CD4-positive, alpha-beta T cell (primary cell): ENCODE measurements at regions not wholly inside any gene's neighbourhood (a gene's known extent, or its start where the extent isn't known, plus 50 kb on each side); places are given as distances from the start of the nearest gene placed in this dataset.

Experiments used
- ATAC-seq: fragments of 200-7000 bp; cut with Tn5 transposase; one replicate; pipeline ENCODE4 v1.10.0; 2022; ENCODE audit warnings: mild to moderate bottlenecking; ENCODE audit not compliant: poor library complexity
- CTCF ChIA-PET: fragments of 350-600 bp; sonication (Branson Sonifier 250); formaldehyde crosslinking; loops from one replicate; lab custom pipeline; 2021; ENCODE audit warnings: antibody characterized with exemption, inconsistent platforms; lab: Charles Lee
- POLR2A ChIA-PET: fragments of 350-600 bp; sonication (Branson Sonifier 250); formaldehyde crosslinking; loops from one replicate; lab custom pipeline; 2021; ENCODE audit warnings: antibody characterized with exemption, inconsistent platforms; lab: Charles Lee
- DNase-seq, 14 experiments: peaks; one replicate each; pipeline ENCODE4 v3.0.0-alpha.2; 2013 to 2020; ENCODE audit warnings: mixed read lengths in 2 of 14
- H3K27ac ChIP-seq, 2 donors: one replicate each; pipeline versions ENCODE4 v1.5.1 to v1.7.0; 2013; ENCODE audit warnings: low read length in 2 of 2, low read depth in 1 of 2, mild to moderate bottlenecking in 1 of 2
- H3K27me3 ChIP-seq, 2 experiments: 1 replicate in 1 of 2; 2 replicates in 1 of 2; pipeline versions ENCODE4 v1.6.1 to v1.7.0; 2013; ENCODE audit warnings: low read length in 2 of 2, control low read depth in 1 of 2, mild to moderate bottlenecking in 1 of 2, moderate library complexity in 1 of 2; ENCODE audit not compliant: insufficient read depth in 2 of 2, control insufficient read depth in 1 of 2
- H3K36me3 ChIP-seq: one replicate; pipeline ENCODE4 v1.6.1; 2013; ENCODE audit warnings: low read length, control low read depth; ENCODE audit not compliant: insufficient read depth
- H3K4me1 ChIP-seq: one replicate; pipeline ENCODE4 v1.6.1; 2013; ENCODE audit warnings: low read length, control low read depth; ENCODE audit not compliant: insufficient read depth
- H3K4me3 ChIP-seq: one replicate; pipeline ENCODE4 v1.5.1; 2013; ENCODE audit warnings: mild to moderate bottlenecking, low read length, moderate library complexity
- H3K9me3 ChIP-seq, 2 experiments: 1 replicate in 1 of 2; 2 replicates in 1 of 2; pipeline versions ENCODE4 v1.6.1 to v1.7.0; 2013; ENCODE audit warnings: low read length in 2 of 2, mild to moderate bottlenecking in 2 of 2, control low read depth in 1 of 2, moderate library complexity in 1 of 2; ENCODE audit not compliant: control insufficient read depth in 1 of 2, insufficient read depth in 1 of 2
- H3K27ac Mint-ChIP-seq: one replicate; pipeline ENCODE4 v1.8.0; 2020; ENCODE audit warnings: mixed read lengths
- H3K27me3 Mint-ChIP-seq: one replicate; pipeline ENCODE4 v1.8.0; 2021; ENCODE audit warnings: mixed read lengths
- H3K36me3 Mint-ChIP-seq: one replicate; pipeline ENCODE4 v1.8.0; 2021; ENCODE audit warnings: low read depth, mixed read lengths
- H3K4me1 Mint-ChIP-seq: one replicate; pipeline ENCODE4 v1.8.0; 2021; ENCODE audit warnings: low read depth, mixed read lengths
- H3K4me3 Mint-ChIP-seq: one replicate; pipeline ENCODE4 v1.8.0; 2020; ENCODE audit warnings: mild to moderate bottlenecking, mixed read lengths
- H3K9me3 Mint-ChIP-seq: one replicate; pipeline ENCODE4 v1.8.0; 2020; ENCODE audit warnings: mixed read lengths
- CTCF ChIP-seq: fragments of 200-600 bp; IDR thresholded peaks from one replicate; pipeline ENCODE4 v1.8.0; 2022; ENCODE audit warnings: antibody characterized with exemption, mild to moderate bottlenecking
- intact Hi-C, 2 experiments: fragments of 100-400 bp; cut with DNase I in 1 of 2; cut with micrococcal nuclease in 1 of 2; formaldehyde crosslinking; loops; one replicate each; pipeline versions ENCODE4 v1.15.1 to v1.9.0; 2023 to 2025; cut with DNase I, micrococcal nuclease

- H3K27ac Mint-ChIP-seq = peak overlapping the region; percentile 85
- peak overlapping the region; percentile 85 for H3K4me3 Mint-ChIP-seq
- peak; percentile 60 for ATAC-seq
- TF ChIP-seq CTCF = no peak
- no peaks in the 10 kb centered on the region for H3K27me3 Mint-ChIP-seq
- ChIA-PET CTCF (interaction anchor here (0.6 kb wide), 1 partner anchor 280 kb away, joined by 3 read pairs; no protein-coding TSS in a partner anchor), POLR2A (interaction anchor here (0.8 to 2.4 kb wide), 4 partner anchors 80 to 237 kb away, joined by 3 to 15 read pairs (median 4); partner anchors contain the start of gene TGFBR2)
- H3K36me3 ChIP-seq = no peaks in the 10 kb centered on the region
- H3K27ac ChIP-seq = peak overlapping the region in 1 of 2 donors; percentile 58
- no peaks in the 10 kb centered on the region for H3K9me3 ChIP-seq
- no peaks in the 10 kb centered on the region for H3K4me1 ChIP-seq
- H3K9me3 Mint-ChIP-seq = no peaks in the 10 kb centered on the region
- peak in 4 of 14 experiments; percentile 7 to 35 (median 19) for DNase-seq
- H3K4me3 ChIP-seq = peak overlapping the region; percentile 41
- peaks cover 39% of the 10 kb centered on the region for H3K4me1 Mint-ChIP-seq
- intact Hi-C loops = loop anchor here in 1 of 2 experiments (5.0 to 10.0 kb wide), 3 partner anchors 91 to 259 kb away; no protein-coding TSS in a partner anchor
- no peaks in the 10 kb centered on the region for H3K27me3 ChIP-seq
- H3K36me3 Mint-ChIP-seq = no peaks in the 10 kb centered on the region
Observed at GRCh38 chr3:30435861-30436331, 170.5 kb upstream of the TGFBR2 start.

GRCh38 chr3:30437171-30437601, 169.2 kb upstream of the TGFBR2 start:
- CTCF ChIA-PET = no interaction called here
- Mint-ChIP-seq H3K9me3 (peaks cover 3% of the 10 kb centered on the region), H3K36me3 (no peaks in the 10 kb centered on the region), H3K4me3 (peak overlapping the region; percentile 51), H3K27me3 (no peaks in the 10 kb centered on the region), H3K4me1 (peaks cover 39% of the 10 kb centered on the region), H3K27ac (peak overlapping the region; percentile 85)
- Histone ChIP-seq H3K4me3 (no peak overlapping the region), H3K27me3 (no peaks in the 10 kb centered on the region), H3K9me3 (no peaks in the 10 kb centered on the region), H3K36me3 (no peaks in the 10 kb centered on the region), H3K27ac (no peak overlapping the region), H3K4me1 (no peaks in the 10 kb centered on the region)
- DNase-seq (no peak), ATAC-seq (no peak)
- TF ChIP-seq CTCF = no peak
- intact Hi-C loops = loop anchor here in 1 of 2 experiments (5.0 to 10.0 kb wide), 3 partner anchors 92 to 258 kb away; no protein-coding TSS in a partner anchor
- POLR2A ChIA-PET = interaction anchor here (0.6 to 1.1 kb wide), 3 partner anchors 10 to 206 kb away, joined by 3 read pairs; no protein-coding TSS in a partner anchor

- ATAC-seq = no peak
- intact Hi-C loops = loop anchor here in 1 of 2 experiments (5.0 to 10.0 kb wide), 3 partner anchors 93 to 257 kb away; no protein-coding TSS in a partner anchor
Observed at GRCh38 chr3:30438126-30438525, 168.3 kb upstream of the TGFBR2 start.

More at GRCh38 chr3:30438126-30438525, 168.3 kb upstream of the TGFBR2 start:
- Histone ChIP-seq H3K9me3 (no peaks in the 10 kb centered on the region), H3K36me3 (no peaks in the 10 kb centered on the region), H3K27ac (no peak overlapping the region), H3K4me1 (no peaks in the 10 kb centered on the region), H3K27me3 (no peaks in the 10 kb centered on the region), H3K4me3 (no peak overlapping the region)
- peaks cover 39% of the 10 kb centered on the region for H3K4me1 Mint-ChIP-seq
- no peak overlapping the region for H3K27ac Mint-ChIP-seq
- ChIA-PET POLR2A (interaction anchor here (0.8 kb wide), 1 partner anchor 9 kb away, joined by 3 read pairs; no protein-coding TSS in a partner anchor), CTCF (no interaction called here)
- H3K9me3 Mint-ChIP-seq = peaks cover 3% of the 10 kb centered on the region
- H3K4me3 Mint-ChIP-seq = no peak overlapping the region
- no peaks in the 10 kb centered on the region for H3K27me3 Mint-ChIP-seq
- no peaks in the 10 kb centered on the region for H3K36me3 Mint-ChIP-seq
- no peak for TF ChIP-seq CTCF
- no peak for DNase-seq
